ENCODE measurements at regions not wholly inside any gene's neighbourhood (a gene's known extent, or its start where the extent isn't known, plus 50 kb on each side); places are given as distances from the start of the nearest gene placed in this dataset.
A peak's percentile ranks its signal among the peaks of the same experiment; 100 is the strongest.

- FAIRE-seq = no peak
- DNase-seq (ENCODE audit: low read depth) = no peak
- no peak overlapping the region for H3K4me3 ChIP-seq (ENCODE audit: low read depth, low read length)
- no peak for TF ChIP-seq CTCF (IDR thresholded peaks at IDR 0.05; ENCODE audit: insufficient read depth, low read length, severe bottlenecking)
- H3K27me3 ChIP-seq (ENCODE audit: control insufficient read depth, insufficient read depth, low read length) = no peaks in the 10 kb centered on the region
- H3K36me3 ChIP-seq (ENCODE audit: control insufficient read depth, insufficient read depth, low read length) = no peaks in the 10 kb centered on the region
These were observed 180.6 kb downstream of the FOXA2 start for GRCh38 chr20:22403632-22404361.

- TF ChIP-seq CTCF (IDR thresholded peaks at IDR 0.05; ENCODE audit: insufficient read depth, low read length, severe bottlenecking) = peak; percentile 3
- no peak overlapping the region for H3K4me3 ChIP-seq (ENCODE audit: low read depth, low read length)
These were observed 181.2 kb downstream of the FOXA2 start for GRCh38 chr20:22403022-22403631.

GRCh38 chr20:22402550-22402949 is 181.8 kb downstream of the FOXA2 start:
- Histone ChIP-seq H3K27me3 (ENCODE audit: control insufficient read depth, insufficient read depth, low read length) (no peaks in the 10 kb centered on the region), H3K36me3 (ENCODE audit: control insufficient read depth, insufficient read depth, low read length) (no peaks in the 10 kb centered on the region), H3K4me3 (ENCODE audit: low read depth, low read length) (no peak overlapping the region)
- no peak for TF ChIP-seq CTCF (IDR thresholded peaks at IDR 0.05; ENCODE audit: insufficient read depth, low read length, severe bottlenecking)
- FAIRE-seq (no peak), DNase-seq (ENCODE audit: low read depth) (no peak)

More at GRCh38 chr20:22403022-22403631, 181.2 kb downstream of the FOXA2 start:
- H3K27me3 ChIP-seq (ENCODE audit: control insufficient read depth, insufficient read depth, low read length) = no peaks in the 10 kb centered on the region
- FAIRE-seq (peak; percentile 83), DNase-seq (ENCODE audit: low read depth) (peak; percentile 57)
- no peaks in the 10 kb centered on the region for H3K36me3 ChIP-seq (ENCODE audit: control insufficient read depth, insufficient read depth, low read length)

- FAIRE-seq (no peak), DNase-seq (ENCODE audit: low read depth) (no peak)
- no peak for TF ChIP-seq CTCF (IDR thresholded peaks at IDR 0.05; ENCODE audit: insufficient read depth, low read length, severe bottlenecking)
- H3K4me3 ChIP-seq (ENCODE audit: low read depth, low read length) = no peak overlapping the region
- no peaks in the 10 kb centered on the region for H3K27me3 ChIP-seq (ENCODE audit: control insufficient read depth, insufficient read depth, low read length)
- H3K36me3 ChIP-seq (ENCODE audit: control insufficient read depth, insufficient read depth, low read length) = no peaks in the 10 kb centered on the region
These were observed 183.9 kb downstream of the FOXA2 start for GRCh38 chr20:22400440-22400839.

- TF ChIP-seq CTCF (IDR thresholded peaks at IDR 0.05; ENCODE audit: insufficient read depth, low read length, severe bottlenecking) = no peak
- DNase-seq (ENCODE audit: low read depth) = no peak
- H3K36me3 ChIP-seq (ENCODE audit: control insufficient read depth, insufficient read depth, low read length) = no peaks in the 10 kb centered on the region
- FAIRE-seq = peak; percentile 13
- H3K4me3 ChIP-seq (ENCODE audit: low read depth, low read length) = no peak overlapping the region
- H3K27me3 ChIP-seq (ENCODE audit: control insufficient read depth, insufficient read depth, low read length) = no peaks in the 10 kb centered on the region
These were observed 189.8 kb downstream of the FOXA2 start for GRCh38 chr20:22394583-22394982.
